Dermis blood vessel endothelial cell (primary cell): ENCODE measurements at regions not wholly inside any gene's neighbourhood (a gene's known extent, or its start where the extent isn't known, plus 50 kb on each side); places are given as distances from the start of the nearest gene placed in this dataset.
"Not testable (repeated sequence)": the region's sequence is repeated elsewhere in the genome, so short reads cannot be mapped to it uniquely, and the experiment has no call there.

Source experiments
- DNase-seq: peaks from one replicate; pipeline ENCODE4 v3.0.0; 2010

- DNase-seq = peak; percentile 26
Observed at GRCh38 chr1:214143006-214143992, 137.7 kb upstream of the SMYD2 start.

DNA sequence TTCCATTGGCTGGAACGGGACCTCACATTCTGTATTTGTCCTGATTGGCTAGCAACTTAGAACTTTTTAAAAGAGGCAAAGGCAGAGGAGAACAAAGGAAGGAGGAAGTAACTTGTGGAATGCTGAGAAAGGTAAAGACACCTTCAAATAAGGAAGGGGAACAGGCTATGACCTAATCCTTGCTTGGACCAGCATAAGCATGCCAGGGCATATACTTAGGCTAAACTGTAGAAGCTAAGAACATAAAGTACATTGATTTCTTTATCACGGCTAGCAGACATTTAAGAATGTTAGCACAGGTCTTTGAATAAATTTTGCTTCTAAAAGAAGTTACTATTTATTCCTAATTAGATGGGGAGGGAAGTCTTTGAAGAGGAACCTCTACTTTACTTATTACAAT, 136.4 kb upstream of the SMYD2 start:
- DNase-seq = not testable (repeated sequence)

DNA sequence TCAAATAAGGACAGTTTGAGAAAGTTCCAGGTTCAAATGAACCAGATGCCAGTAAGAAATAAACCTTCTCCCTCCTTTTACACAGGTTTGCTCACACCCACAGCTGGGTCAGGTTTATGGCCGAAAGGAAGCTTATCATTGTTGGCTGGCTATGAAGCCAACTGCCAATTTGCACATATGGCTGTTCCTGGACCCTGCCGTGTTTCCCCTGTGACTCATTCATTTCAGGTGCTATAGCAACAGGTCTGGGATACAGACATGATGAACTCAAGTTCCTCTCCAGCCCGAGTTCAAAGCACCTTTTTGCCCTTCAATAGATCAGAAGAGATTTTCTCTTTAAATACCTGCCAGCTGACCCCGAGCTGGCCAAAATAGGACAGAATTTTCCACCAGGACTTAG, 134.4 kb upstream of the SMYD2 start:
- DNase-seq = peak; percentile 33

DNA sequence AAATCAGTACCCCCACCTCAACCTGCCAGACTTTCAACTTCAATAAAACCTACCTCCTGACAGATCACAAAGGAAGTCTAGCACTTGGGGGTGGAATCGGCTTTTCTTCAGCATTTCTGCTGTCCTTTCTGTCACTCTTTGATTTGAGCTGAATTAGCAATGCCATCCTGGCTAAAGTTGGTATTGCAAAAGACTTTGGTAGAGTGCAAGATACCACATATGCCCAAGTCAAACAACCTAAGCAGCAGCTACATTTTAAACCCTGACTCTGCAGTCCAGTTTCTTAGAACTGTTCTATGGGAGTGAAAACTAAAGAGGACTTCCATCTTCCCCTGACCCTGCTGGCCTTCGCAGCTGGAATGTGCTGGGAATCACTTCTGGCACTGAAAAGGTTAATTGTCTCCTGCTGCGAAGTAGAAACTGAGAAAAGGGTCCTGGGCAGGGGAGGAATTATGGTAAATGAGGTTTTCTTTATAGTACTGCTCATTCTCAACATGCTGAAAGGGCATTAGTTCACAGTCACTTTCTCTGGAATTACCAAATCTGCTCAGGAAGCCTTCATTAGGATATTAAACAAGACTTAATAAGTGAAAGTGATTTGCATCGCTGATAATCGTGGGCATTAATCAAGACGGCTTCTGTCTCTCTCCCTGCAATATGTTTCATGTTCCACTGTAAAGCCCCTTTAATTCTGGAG, 126.2 kb upstream of the SMYD2 start:
- no peak for DNase-seq

DNA sequence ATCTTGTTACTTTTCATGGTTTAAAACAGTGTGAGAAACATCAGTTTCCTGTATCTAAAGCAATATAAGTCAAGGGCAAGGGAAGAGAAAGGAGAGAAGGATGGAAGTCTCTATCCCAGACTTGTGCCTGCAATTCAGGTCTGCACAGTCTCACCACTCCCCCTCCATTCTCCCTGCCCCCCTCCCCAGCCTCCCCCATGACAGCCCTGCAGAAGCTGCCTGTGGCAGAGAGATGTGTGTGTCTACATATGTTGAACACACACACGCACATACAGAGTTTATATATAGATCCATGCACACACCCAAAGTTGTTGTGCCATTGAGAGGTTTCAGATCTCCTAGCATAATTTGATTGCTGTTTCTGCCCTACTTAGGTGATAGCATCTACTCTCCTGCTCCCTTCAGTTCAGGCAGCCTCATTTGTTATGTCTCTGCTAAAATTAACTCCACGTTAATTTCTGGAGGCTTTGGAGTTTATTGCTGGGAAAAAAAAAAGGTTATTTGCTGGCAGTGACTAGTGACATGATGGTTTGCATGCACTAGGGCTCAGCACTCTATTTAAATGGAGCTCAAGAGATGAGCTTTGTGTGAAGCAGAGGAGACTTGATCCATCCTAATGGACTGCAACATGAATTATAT, 124.9 kb upstream of the SMYD2 start:
- DNase-seq = no peak

- no peak for DNase-seq
Observed at GRCh38 chr1:214164173-214164572, 116.8 kb upstream of the SMYD2 start.

DNA sequence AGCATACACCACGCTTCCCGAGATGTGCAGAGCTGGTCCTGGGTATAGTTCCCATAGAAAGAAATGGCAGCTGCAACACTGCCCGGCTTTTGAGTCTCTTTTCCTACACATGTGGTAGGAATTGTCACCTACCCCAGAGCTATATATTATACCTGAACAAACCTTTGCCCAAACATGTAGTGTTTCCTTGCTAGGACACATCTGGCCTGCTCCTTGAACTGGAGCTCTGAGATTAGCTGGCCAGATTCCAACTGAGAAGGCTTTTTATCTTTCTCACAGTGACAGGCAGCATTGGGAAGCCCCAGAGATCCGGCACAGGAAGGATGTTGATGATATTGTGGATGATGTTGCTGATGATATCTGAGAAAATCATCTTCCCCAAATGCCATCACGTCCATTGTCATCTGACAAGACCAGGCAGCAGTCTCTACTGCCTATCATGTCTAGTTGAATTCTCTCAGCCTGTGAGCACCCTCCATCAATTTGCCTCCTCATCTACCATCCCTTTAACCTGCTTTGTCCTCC, 115.0 kb upstream of the SMYD2 start:
- no peak for DNase-seq

DNA sequence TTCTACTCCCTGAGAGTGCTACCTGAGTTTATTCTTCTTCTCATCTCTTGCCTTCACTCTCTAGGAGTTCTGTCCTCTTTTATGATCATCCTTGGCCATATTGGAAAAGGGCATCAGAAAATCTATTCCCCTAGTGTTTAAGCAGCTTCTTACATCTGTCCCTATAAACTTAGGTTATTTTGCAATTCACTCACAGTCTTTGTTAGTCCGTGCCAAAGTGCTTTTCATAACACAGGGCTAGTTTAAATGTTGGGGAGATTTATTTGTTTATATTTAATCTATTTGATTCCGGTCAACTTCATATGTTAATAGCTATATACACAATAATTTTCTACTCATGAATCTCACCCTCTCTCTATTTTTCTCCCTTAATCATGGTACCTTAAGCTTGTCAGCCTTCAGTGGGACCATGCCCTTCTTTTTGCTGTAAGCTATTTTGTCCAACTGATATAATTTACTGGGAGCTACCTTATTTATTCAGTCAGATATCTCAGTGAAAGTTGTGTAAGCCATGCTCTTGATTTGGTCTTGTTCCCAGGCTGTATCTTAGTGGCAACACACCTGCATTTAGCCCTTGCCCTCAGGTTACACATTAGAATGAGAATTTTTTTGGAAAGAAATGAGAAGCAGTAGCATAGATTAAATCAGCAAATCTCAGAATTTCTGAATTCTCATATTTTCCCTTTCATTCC, 106.3 kb upstream of the SMYD2 start:
- DNase-seq = no peak

DNA sequence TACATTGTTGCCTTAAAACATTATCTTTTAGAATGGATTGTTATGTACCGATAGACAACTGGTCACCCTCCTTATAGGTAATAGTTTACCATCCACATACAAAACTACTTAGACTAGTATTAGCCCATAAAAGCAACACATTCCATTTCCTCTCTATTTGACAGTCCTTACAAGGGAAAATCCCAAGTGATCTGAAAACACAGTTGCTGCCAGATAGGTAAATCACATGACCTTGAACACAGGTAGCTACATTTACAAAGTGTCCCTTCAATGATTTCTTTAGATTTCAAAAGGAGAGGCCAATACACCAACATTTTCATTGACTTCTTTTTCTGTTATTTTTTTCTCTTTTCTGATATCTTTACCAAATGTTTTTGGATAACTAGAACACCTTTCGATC, 102.9 kb upstream of the SMYD2 start:
- no peak for DNase-seq

GRCh38 chr1:214184992-214185391, 96.0 kb upstream of the SMYD2 start:
- no peak for DNase-seq

GRCh38 chr1:214186103-214186824, 94.7 kb upstream of the SMYD2 start:
- no peak for DNase-seq

- peak; percentile 13 for DNase-seq
Observed at GRCh38 chr1:214187121-214187900, 93.6 kb upstream of the SMYD2 start.

DNA sequence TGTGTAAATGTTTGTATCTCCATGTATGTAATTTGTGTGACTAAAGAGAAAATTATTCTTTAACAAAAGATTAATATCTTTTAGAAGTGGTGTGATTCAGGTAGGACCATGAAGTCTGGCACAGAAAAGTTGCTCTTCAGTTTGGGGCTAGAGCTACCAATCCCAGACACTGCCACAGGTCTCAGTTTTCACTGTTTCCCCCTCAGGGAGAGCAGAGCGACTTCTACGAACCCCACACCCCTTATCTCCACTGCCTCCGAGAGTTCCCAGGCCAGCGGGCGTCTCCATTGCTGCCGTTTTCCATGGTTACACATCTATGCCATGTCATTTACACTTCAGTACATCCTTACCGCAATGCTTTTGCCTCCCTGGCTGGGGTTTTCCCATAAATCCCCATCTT, 93.0 kb upstream of the SMYD2 start:
- DNase-seq = no peak

DNA sequence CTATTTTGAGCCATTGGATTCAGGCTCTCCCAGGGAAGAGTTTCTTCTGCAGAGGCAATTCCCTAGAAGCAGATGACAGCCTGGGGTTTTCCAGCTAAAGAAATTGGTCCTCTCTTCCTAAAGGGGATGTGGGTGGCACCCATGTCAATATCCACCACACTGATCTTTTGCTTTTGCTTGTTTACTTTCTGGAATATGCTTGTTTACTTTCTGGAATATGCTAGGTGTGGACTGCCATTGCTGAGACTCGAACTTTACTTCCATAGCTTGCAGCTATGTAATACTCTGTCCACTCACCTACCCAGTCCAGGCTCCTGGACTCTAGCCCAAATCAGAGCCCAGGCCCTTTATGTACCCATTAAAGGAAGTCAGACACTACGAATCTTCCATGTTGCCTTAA, 92.1 kb upstream of the SMYD2 start:
- no peak for DNase-seq

- DNase-seq = no peak
Observed at GRCh38 chr1:214192825-214193643, 87.9 kb upstream of the SMYD2 start.

DNA sequence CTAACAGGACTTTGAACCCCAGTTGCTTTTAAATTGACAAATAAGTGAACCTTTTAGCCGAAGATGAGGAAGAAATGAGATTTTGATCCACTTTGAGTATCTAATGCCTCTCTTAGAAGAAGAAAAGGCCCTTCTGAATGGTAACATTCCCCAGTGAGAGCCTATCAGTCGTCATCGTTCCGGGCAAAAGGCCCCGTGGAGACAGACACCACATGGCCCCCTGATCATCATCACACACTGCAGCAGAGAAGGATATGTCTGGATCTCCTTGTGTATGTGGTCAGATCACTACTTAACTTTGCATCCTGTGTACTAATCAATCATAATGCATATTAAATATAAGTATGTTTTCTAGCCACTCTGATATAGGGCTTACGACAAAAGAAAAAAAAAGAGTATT, 87.3 kb upstream of the SMYD2 start:
- DNase-seq = no peak

- no peak for DNase-seq
Observed at GRCh38 chr1:214198571-214198970, 82.4 kb upstream of the SMYD2 start.

DNA sequence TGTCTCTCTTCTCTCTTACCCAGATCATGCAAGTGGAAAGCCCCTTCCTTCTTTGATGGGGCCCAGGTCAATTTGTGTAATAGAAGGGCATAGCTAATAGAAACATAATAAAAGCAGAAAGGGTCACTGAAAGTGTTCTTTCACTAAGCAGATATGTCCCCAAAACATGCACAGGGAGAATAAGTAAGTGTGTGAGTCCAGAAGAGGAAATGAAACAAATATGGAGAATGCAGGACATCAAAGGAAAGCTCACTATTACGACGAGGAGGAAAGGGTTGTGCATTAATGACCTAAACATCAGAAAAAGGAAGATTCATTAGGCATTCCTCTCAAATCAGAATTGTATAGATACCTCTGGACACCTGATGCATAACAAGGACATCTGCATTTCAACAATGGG, 81.4 kb upstream of the SMYD2 start:
- no peak for DNase-seq

- DNase-seq = no peak
Observed at GRCh38 chr1:214202992-214203391, 78.0 kb upstream of the SMYD2 start.

DNA sequence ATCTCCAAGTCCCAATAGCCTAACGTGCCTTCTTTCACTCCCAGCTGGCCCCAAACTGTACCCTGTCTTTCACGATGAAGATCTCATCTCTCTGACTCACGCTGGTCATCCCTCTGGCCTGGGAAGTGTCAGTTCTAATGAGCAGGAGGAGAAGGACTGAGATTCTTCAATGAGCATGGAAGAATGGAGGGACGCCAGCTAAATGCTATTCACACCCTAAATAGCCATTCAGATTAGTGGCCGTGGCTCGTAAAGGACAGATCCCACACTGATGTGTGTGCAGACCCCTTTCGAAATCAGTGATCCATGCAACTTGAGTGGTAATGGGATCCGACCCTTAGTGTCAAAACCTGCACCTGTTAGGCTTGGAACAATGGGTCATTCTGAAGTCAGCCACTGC, 75.9 kb upstream of the SMYD2 start:
- no peak for DNase-seq
